H1 (cell line): ENCODE measurements at regions not wholly inside any gene's neighbourhood (a gene's known extent, or its start where the extent isn't known, plus 50 kb on each side); places are given as distances from the start of the nearest gene placed in this dataset.

Experiments
- CTCF ChIA-PET: fragments of 300-600 bp; sonication (Branson Sonifier 250); formaldehyde crosslinking; loops from one replicate; lab custom pipeline; 2021; ENCODE audit not compliant: partially characterized antibody; lab: Charles Lee
- POLR2A ChIA-PET: fragments of 300-600 bp; sonication (Branson Sonifier 250); formaldehyde crosslinking; loops from one replicate; lab custom pipeline; 2021; ENCODE audit warnings: inconsistent platforms; ENCODE audit not compliant: partially characterized antibody; lab: Charles Lee
- DNase-seq, 2 experiments: peaks; one replicate each; pipeline versions ENCODE4 v3.0.0 to v3.0.0-alpha.2; 2010 to 2022; ENCODE audit warnings: low spot score in 2 of 2, low read depth in 1 of 2, mixed read lengths in 1 of 2
- FAIRE-seq: peaks from 2 replicates; lab custom pipeline; 2011; peaks lifted over from hg19 to GRCh38; lab: Jason Lieb, UNC
- H2AFZ ChIP-seq: 2 replicates; pipeline ENCODE4 v1.8.1; 2012; ENCODE audit warnings: low read length, inconsistent platforms
- H2AK5ac ChIP-seq: 2 replicates; pipeline ENCODE4 v1.6.1; 2013; ENCODE audit warnings: low read depth, low read length
- H2BK120ac ChIP-seq: replicated peaks from 2 replicates; pipeline ENCODE3; 2013; ENCODE audit warnings: low read depth, low read length, inconsistent platforms
- H2BK12ac ChIP-seq: 2 replicates; pipeline ENCODE4 v1.6.1; 2013; ENCODE audit warnings: low read depth, low read length
- H2BK15ac ChIP-seq: 2 replicates; pipeline ENCODE4 v1.6.1; 2013; ENCODE audit warnings: low read length
- H2BK20ac ChIP-seq: 2 replicates; pipeline ENCODE4 v1.6.1; 2013; ENCODE audit warnings: low read length
- H2BK5ac ChIP-seq: 2 replicates; pipeline ENCODE4 v1.6.1; 2013; ENCODE audit warnings: low read depth, low read length
- H3K14ac ChIP-seq: 2 replicates; pipeline ENCODE4 v1.6.1; 2013; ENCODE audit warnings: inconsistent platforms; ENCODE audit not compliant: insufficient read length
- H3K18ac ChIP-seq: 2 replicates; pipeline ENCODE4 v1.6.1; 2013; ENCODE audit warnings: low read length; ENCODE audit errors: extremely low read depth
- H3K23ac ChIP-seq: 2 replicates; pipeline ENCODE4 v1.6.1; 2013; ENCODE audit warnings: inconsistent platforms; ENCODE audit not compliant: insufficient read length
- H3K23me2 ChIP-seq: 2 replicates; pipeline ENCODE4 v1.6.1; 2013; ENCODE audit warnings: low read depth, low read length
- H3K27ac ChIP-seq: 2 replicates; pipeline ENCODE4 v1.6.1; 2011; ENCODE audit warnings: low read depth, low read length, inconsistent platforms
- H3K27me3 ChIP-seq, 4 experiments: replicated peaks in 1 of 4; 1 replicate in 1 of 4; 2 replicates in 3 of 4; pipeline versions ENCODE4 v1.6.1 to v1.8.1; 2011 to 2013; ENCODE audit warnings: low read length in 3 of 4, mild to moderate bottlenecking in 3 of 4, inconsistent platforms in 2 of 4, mixed read lengths in 2 of 4, moderate library complexity in 1 of 4; ENCODE audit not compliant: control insufficient read depth in 3 of 4, insufficient read depth in 3 of 4; ENCODE audit errors: extremely low read depth in 1 of 4
- H3K36me3 ChIP-seq, 4 experiments: 2 replicates each; pipeline versions ENCODE4 v1.6.1 to v1.8.1; 2011 to 2013; ENCODE audit warnings: mild to moderate bottlenecking in 4 of 4, low read length in 3 of 4, moderate library complexity in 2 of 4, control low read depth in 1 of 4, inconsistent platforms in 1 of 4; ENCODE audit not compliant: insufficient read depth in 4 of 4, control insufficient read depth in 2 of 4
- H3K4ac ChIP-seq: replicated peaks from 2 replicates; pipeline ENCODE3; 2013; ENCODE audit warnings: low read length, low read depth, mixed read lengths, inconsistent platforms; ENCODE audit not compliant: insufficient read length
- H3K4me1 ChIP-seq, 4 experiments: replicated peaks in 1 of 4; 1 replicate in 1 of 4; 2 replicates in 3 of 4; pipeline versions ENCODE4 v1.6.1 to v1.8.1; 2011 to 2013; ENCODE audit warnings: low read length in 3 of 4, inconsistent platforms in 2 of 4, mixed read lengths in 1 of 4; ENCODE audit not compliant: insufficient read depth in 4 of 4, control insufficient read depth in 3 of 4
- H3K4me2 ChIP-seq, 2 experiments: 2 replicates each; pipeline versions ENCODE4 v1.6.1 to v1.8.1; 2011 to 2013; ENCODE audit warnings: low read depth in 2 of 2, low read length in 2 of 2, control low read depth in 1 of 2, inconsistent platforms in 1 of 2, mild to moderate bottlenecking in 1 of 2; ENCODE audit not compliant: insufficient read depth in 1 of 2
- H3K4me3 ChIP-seq, 4 experiments: fragments of 200-600, 300-600 bp in 1 of 4; sonication (generic), shearing (Covaris generic), sonication (Bioruptor Twin) in 1 of 4; 2 replicates each; pipeline versions ENCODE4 v1.5.1 to v1.8.1; 2011 to 2016; ENCODE audit warnings: low read length in 4 of 4, low read depth in 3 of 4, control low read depth in 2 of 4, inconsistent platforms in 2 of 4, mild to moderate bottlenecking in 2 of 4, mixed read lengths in 1 of 4, moderate library complexity in 1 of 4; ENCODE audit not compliant: insufficient read depth in 2 of 4; ENCODE audit errors: extremely low read depth in 1 of 4
- H3K56ac ChIP-seq: replicated peaks from 2 replicates; pipeline ENCODE3; 2013; ENCODE audit warnings: low read depth, mild to moderate bottlenecking, mixed read lengths, low read length, inconsistent platforms; ENCODE audit not compliant: insufficient read length
- H3K79me1 ChIP-seq: 2 replicates; pipeline ENCODE4 v1.6.1; 2013; ENCODE audit warnings: low read depth, low read length, control low read depth
- H3K79me2 ChIP-seq, 2 experiments: 2 replicates each; pipeline versions ENCODE4 v1.6.1 to v1.8.1; 2012 to 2013; ENCODE audit warnings: low read length in 2 of 2, mild to moderate bottlenecking in 2 of 2, inconsistent platforms in 1 of 2; ENCODE audit not compliant: insufficient read depth in 2 of 2, control insufficient read depth in 1 of 2
- H3K9ac ChIP-seq, 4 experiments: replicated peaks in 1 of 4; 1 replicate in 1 of 4; 2 replicates in 3 of 4; pipeline versions ENCODE4 v1.6.1 to v1.8.1; 2011 to 2013; ENCODE audit warnings: low read depth in 3 of 4, low read length in 3 of 4, control low read depth in 2 of 4, mild to moderate bottlenecking in 2 of 4, moderate library complexity in 2 of 4, inconsistent platforms in 1 of 4; ENCODE audit errors: extremely low read depth in 1 of 4
- H3K9me3 ChIP-seq, 2 experiments: 2 replicates each; pipeline versions ENCODE4 v1.6.1 to v1.8.1; 2012 to 2013; ENCODE audit warnings: mild to moderate bottlenecking in 2 of 2, moderate library complexity in 2 of 2, control low read depth in 1 of 2, inconsistent platforms in 1 of 2, low read depth in 1 of 2, low read length in 1 of 2, mixed read lengths in 1 of 2; ENCODE audit not compliant: insufficient read depth in 2 of 2
- H4K20me1 ChIP-seq, 2 experiments: replicated peaks in 1 of 2; 2 replicates each; pipeline versions ENCODE3 to v1.8.1; 2011 to 2013; ENCODE audit warnings: inconsistent platforms in 2 of 2, low read length in 2 of 2, mild to moderate bottlenecking in 1 of 2; ENCODE audit not compliant: insufficient read depth in 2 of 2, control insufficient read depth in 1 of 2
- H4K5ac ChIP-seq: 2 replicates; pipeline ENCODE4 v1.6.1; 2013; ENCODE audit warnings: low read length, low read depth, mixed read lengths, inconsistent platforms; ENCODE audit not compliant: insufficient read length
- H4K8ac ChIP-seq: 2 replicates; pipeline ENCODE4 v1.8.0; 2013; ENCODE audit warnings: mild to moderate bottlenecking, moderate library complexity, low read length, inconsistent platforms; ENCODE audit not compliant: insufficient read depth; ENCODE audit errors: extremely low read depth
- H4K91ac ChIP-seq: replicated peaks from 2 replicates; pipeline ENCODE3; 2013; ENCODE audit warnings: low read length, mixed read lengths, inconsistent platforms; ENCODE audit not compliant: insufficient read length
- RAD21 ChIP-seq, 2 experiments: IDR thresholded peaks in 1 of 2; conservative IDR thresholded peaks in 1 of 2; 2 replicates each; pipeline ENCODE4 v1.6.1; 2011; ENCODE audit warnings: low read depth in 2 of 2, low read length in 2 of 2, improper control_type of control experiment in 1 of 2, inconsistent platforms in 1 of 2, mild to moderate bottlenecking in 1 of 2, moderate library complexity in 1 of 2
- SIN3A ChIP-seq, 2 experiments: IDR thresholded peaks in 1 of 2; conservative IDR thresholded peaks in 1 of 2; 2 replicates each; pipeline ENCODE4 v1.6.1; 2011 to 2012; ENCODE audit warnings: low read length in 2 of 2, improper control_type of control experiment in 1 of 2, low read depth in 1 of 2, mild to moderate bottlenecking in 1 of 2
- WGBS, 2 experiments: shearing (Covaris generic) in 1 of 2; methylation state at CpG; one replicate each; pipeline versions ENCODE4 v1.1.6 to v1.1.7; 2013 to 2015; ENCODE audit warnings: low lambda C conversion rate in 2 of 2, mixed read lengths in 2 of 2, inconsistent platforms in 1 of 2, low coverage in 1 of 2, missing lambda C conversion rate in 1 of 2; ENCODE audit not compliant: insufficient replicate concordance in 2 of 2, insufficient coverage in 1 of 2, insufficient read length in 1 of 2; ENCODE audit errors: extremely low coverage in 1 of 2, missing lambda C conversion rate in 1 of 2; 5-methylcytosine and 5-hydroxymethylcytosine counted together
- TF ChIP-seq, protein P1 (sequence below), 3 experiments: IDR thresholded peaks; 1 replicate in 2 of 3; 2 replicates in 1 of 3; pipeline versions ENCODE4 v1.5.1 to v1.6.1; 2011; ENCODE audit warnings: low read length in 3 of 3, mild to moderate bottlenecking in 3 of 3, inconsistent platforms in 2 of 3, low read depth in 1 of 3, moderate library complexity in 1 of 3; ENCODE audit not compliant: insufficient read depth in 1 of 3; ENCODE audit errors: control extremely low read depth in 1 of 3

DNA sequence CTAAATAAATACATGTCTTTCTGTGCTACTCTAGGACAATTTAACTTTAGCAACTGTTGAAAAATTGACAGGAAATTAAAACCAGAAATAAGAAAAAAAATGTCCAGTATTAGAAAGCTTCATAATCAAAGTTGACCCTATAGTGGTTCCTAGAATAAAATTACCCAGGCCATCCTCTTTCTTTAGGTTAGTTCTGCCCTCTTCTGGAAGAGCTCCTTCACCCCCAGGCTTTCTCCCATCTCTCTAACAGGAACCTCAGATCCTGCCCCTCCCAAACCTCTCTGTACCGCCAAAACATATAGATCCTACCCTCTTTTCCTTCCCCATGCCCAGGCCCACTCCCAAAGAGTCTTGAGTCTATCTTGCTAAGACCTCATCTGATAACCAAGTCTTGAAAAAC lies 159.4 kb upstream of the CDK1 start:
- 91% methylated on average over 1 of the region's 1 CpG; no CpG with 5 or more reads in 1 of the 2 experiments for whole genome bisulfite sequencing, 2 experiments

More for the DNA sequence above, 159.4 kb upstream of the CDK1 start:
- H3K4ac ChIP-seq: no peak overlapping the region
- TF ChIP-seq, protein P1, sequence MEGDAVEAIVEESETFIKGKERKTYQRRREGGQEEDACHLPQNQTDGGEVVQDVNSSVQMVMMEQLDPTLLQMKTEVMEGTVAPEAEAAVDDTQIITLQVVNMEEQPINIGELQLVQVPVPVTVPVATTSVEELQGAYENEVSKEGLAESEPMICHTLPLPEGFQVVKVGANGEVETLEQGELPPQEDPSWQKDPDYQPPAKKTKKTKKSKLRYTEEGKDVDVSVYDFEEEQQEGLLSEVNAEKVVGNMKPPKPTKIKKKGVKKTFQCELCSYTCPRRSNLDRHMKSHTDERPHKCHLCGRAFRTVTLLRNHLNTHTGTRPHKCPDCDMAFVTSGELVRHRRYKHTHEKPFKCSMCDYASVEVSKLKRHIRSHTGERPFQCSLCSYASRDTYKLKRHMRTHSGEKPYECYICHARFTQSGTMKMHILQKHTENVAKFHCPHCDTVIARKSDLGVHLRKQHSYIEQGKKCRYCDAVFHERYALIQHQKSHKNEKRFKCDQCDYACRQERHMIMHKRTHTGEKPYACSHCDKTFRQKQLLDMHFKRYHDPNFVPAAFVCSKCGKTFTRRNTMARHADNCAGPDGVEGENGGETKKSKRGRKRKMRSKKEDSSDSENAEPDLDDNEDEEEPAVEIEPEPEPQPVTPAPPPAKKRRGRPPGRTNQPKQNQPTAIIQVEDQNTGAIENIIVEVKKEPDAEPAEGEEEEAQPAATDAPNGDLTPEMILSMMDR (IDR thresholded peaks at IDR 0.05; ENCODE audit: control extremely low read depth in 1 of 3, insufficient read depth in 1 of 3, low read depth in 1 of 3, low read length in 3 of 3): peak in 1 of 3 experiments; percentile 13; a peak in 3 of 4 replicates
- peak; percentile 36 to 59; a peak in 3 of 4 replicates for TF ChIP-seq RAD21 (IDR thresholded peaks at IDR 0.05 in 1 of 2, conservative IDR thresholded peaks at IDR 0.05 in 1 of 2; ENCODE audit: low read depth in 2 of 2, low read length in 2 of 2)
- TF ChIP-seq SIN3A (conservative IDR thresholded peaks at IDR 0.05 in 1 of 2, IDR thresholded peaks at IDR 0.05 in 1 of 2; ENCODE audit: low read depth in 1 of 2, low read length in 2 of 2): no peak
- H4K8ac ChIP-seq: no peak overlapping the region
- no peaks in the 10 kb centered on the region for H3K79me2 ChIP-seq
- H3K23ac ChIP-seq: no peak overlapping the region
- CTCF ChIA-PET: interaction anchor here (0.6 to 3.5 kb wide), 11 partner anchors 13 to 179 kb away, joined by 3 to 21 read pairs (median 4); no protein-coding TSS in a partner anchor
- H3K18ac ChIP-seq: no peak overlapping the region
- no peak overlapping the region for H3K4me3 ChIP-seq
- no peak overlapping the region for H4K5ac ChIP-seq
- H3K9ac ChIP-seq: no peak overlapping the region
- H2BK20ac ChIP-seq: no peak overlapping the region
- DNase-seq (no peak), FAIRE-seq (no peak)
- H3K79me1 ChIP-seq: no peaks in the 10 kb centered on the region
- no peak overlapping the region for H3K14ac ChIP-seq
- no peak overlapping the region for H2BK15ac ChIP-seq
- H3K27ac ChIP-seq: no peak overlapping the region
- H2BK120ac ChIP-seq: no peak overlapping the region
- H3K23me2 ChIP-seq: no peaks in the 10 kb centered on the region
- no peaks in the 10 kb centered on the region; a peak in 1 of 8 replicates for H3K36me3 ChIP-seq
- no peak overlapping the region for H3K4me2 ChIP-seq
- H4K20me1 ChIP-seq: no peaks in the 10 kb centered on the region
- H2AFZ ChIP-seq: no peak overlapping the region
- no peak overlapping the region for H2AK5ac ChIP-seq
- H4K91ac ChIP-seq: no peak overlapping the region
- no peak overlapping the region for H3K56ac ChIP-seq
- H2BK5ac ChIP-seq: no peak overlapping the region
- no peak overlapping the region for H2BK12ac ChIP-seq
- POLR2A ChIA-PET: interaction anchor here (1.5 kb wide), 1 partner anchor 8 kb away, joined by 3 read pairs; no protein-coding TSS in a partner anchor
- H3K4me1 ChIP-seq: no peaks in the 10 kb centered on the region
- H3K27me3 ChIP-seq: no peaks in the 10 kb centered on the region
- no peaks in the 10 kb centered on the region for H3K9me3 ChIP-seq
